Astrocyte (in vitro differentiated cells and primary cell): ENCODE measurements at regions not wholly inside any gene's neighbourhood (a gene's known extent, or its start where the extent isn't known, plus 50 kb on each side); places are given as distances from the start of the nearest gene placed in this dataset.

Experiments
- EZH2 ChIP-seq: IDR thresholded peaks from 2 replicates; pipeline ENCODE4 v1.6.1; 2012; ENCODE audit warnings: mild to moderate bottlenecking, low read length, inconsistent platforms; ENCODE audit not compliant: insufficient read depth
- TF ChIP-seq, protein P1 (sequence below): IDR thresholded peaks from 2 replicates; pipeline ENCODE4 v1.5.1; 2011; ENCODE audit warnings: low read depth, mild to moderate bottlenecking, inconsistent platforms, low read length, moderate library complexity; ENCODE audit not compliant: insufficient read depth

DNA sequence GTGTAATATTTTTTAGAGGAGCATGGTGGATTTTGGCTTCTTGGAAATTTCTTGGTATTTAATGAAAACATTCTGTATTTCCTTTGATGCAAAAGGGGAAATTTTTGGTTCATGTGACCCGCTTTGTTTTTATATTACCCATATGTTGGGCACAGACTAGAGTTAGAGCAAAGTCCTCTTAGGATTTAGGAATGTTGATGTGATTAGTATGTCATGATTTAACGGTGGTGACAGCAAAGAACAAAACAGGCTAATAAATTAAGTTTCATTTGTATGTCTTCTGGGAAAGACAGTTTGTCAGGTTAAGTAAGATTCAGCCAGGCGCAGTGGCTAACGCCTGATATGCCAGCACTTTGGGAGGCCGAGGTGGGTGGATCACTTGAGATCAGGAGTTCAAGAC is 304.6 kb downstream of the REEP3 start:
- no peak for TF ChIP-seq EZH2
- TF ChIP-seq, protein P1, sequence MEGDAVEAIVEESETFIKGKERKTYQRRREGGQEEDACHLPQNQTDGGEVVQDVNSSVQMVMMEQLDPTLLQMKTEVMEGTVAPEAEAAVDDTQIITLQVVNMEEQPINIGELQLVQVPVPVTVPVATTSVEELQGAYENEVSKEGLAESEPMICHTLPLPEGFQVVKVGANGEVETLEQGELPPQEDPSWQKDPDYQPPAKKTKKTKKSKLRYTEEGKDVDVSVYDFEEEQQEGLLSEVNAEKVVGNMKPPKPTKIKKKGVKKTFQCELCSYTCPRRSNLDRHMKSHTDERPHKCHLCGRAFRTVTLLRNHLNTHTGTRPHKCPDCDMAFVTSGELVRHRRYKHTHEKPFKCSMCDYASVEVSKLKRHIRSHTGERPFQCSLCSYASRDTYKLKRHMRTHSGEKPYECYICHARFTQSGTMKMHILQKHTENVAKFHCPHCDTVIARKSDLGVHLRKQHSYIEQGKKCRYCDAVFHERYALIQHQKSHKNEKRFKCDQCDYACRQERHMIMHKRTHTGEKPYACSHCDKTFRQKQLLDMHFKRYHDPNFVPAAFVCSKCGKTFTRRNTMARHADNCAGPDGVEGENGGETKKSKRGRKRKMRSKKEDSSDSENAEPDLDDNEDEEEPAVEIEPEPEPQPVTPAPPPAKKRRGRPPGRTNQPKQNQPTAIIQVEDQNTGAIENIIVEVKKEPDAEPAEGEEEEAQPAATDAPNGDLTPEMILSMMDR = no peak
